Fibroblast of skin of scalp (primary cell): ENCODE measurements at regions not wholly inside any gene's neighbourhood (a gene's known extent, or its start where the extent isn't known, plus 50 kb on each side); places are given as distances from the start of the nearest gene placed in this dataset.
"Not testable (repeated sequence)": the region's sequence is repeated elsewhere in the genome, so short reads cannot be mapped to it uniquely, and the experiment has no call there.

Source experiments
- DNase-seq: peaks from one replicate; pipeline ENCODE4 v3.0.0-alpha.2; 2013

GRCh38 chr2:109692013-109692743 is 78.0 kb downstream of the SOWAHC start:
- DNase-seq: no peak

GRCh38 chr2:109692831-109693230 is 78.7 kb downstream of the SOWAHC start:
- not testable (repeated sequence) for DNase-seq

GRCh38 chr2:109693292-109693691 is 79.1 kb downstream of the SOWAHC start:
- DNase-seq: not testable (repeated sequence)

- peak; percentile 30 for DNase-seq
Observed at GRCh38 chr2:109694190-109694589, 80.0 kb downstream of the SOWAHC start.

GRCh38 chr2:109695290-109695689 is 81.1 kb downstream of the SOWAHC start:
- no peak for DNase-seq

GRCh38 chr2:109699646-109700045 is 85.5 kb downstream of the SOWAHC start:
- no peak for DNase-seq

- no peak for DNase-seq
Observed at GRCh38 chr2:109700680-109701274, 86.6 kb downstream of the SOWAHC start.

GRCh38 chr2:109701362-109701761 is 87.2 kb downstream of the SOWAHC start:
- no peak for DNase-seq

- peak; percentile 14 for DNase-seq
Observed at GRCh38 chr2:109702250-109702985, 88.3 kb downstream of the SOWAHC start.

- DNase-seq: peak; percentile 33
Observed at GRCh38 chr2:109703077-109703476, 88.9 kb downstream of the SOWAHC start.

- DNase-seq: no peak
Observed at GRCh38 chr2:109703798-109704197, 89.6 kb downstream of the SOWAHC start.

- no peak for DNase-seq
Observed at GRCh38 chr2:109707281-109708147, 86.6 kb upstream of the RGPD5 start.

GRCh38 chr2:109710505-109711229 is 83.4 kb upstream of the RGPD5 start:
- DNase-seq: no peak

- no peak for DNase-seq
Observed at GRCh38 chr2:109711230-109712122, 82.6 kb upstream of the RGPD5 start.

- no peak for DNase-seq
Observed at GRCh38 chr2:109712123-109712449, 82.0 kb upstream of the RGPD5 start.

GRCh38 chr2:109712746-109713145 is 81.4 kb upstream of the RGPD5 start:
- no peak for DNase-seq

GRCh38 chr2:109715313-109715805 is 78.7 kb upstream of the RGPD5 start:
- no peak for DNase-seq

- DNase-seq: not testable (repeated sequence)
Observed at GRCh38 chr2:109716596-109716995, 77.5 kb upstream of the RGPD5 start.

- no peak for DNase-seq
Observed at GRCh38 chr2:109718139-109718538, 76.0 kb upstream of the RGPD5 start.

GRCh38 chr2:109719871-109720270 is 74.2 kb upstream of the RGPD5 start:
- no peak for DNase-seq
